Activated T-helper 1 cell treated with anti-CD3 and anti-CD28 coated beads, Interleukin-12 subunit alpha, Interleukin-12 subunit beta, Interleukin-2, Interleukin-4 antibody, amounts not matched to agents 30 ng/mL and 10 ng/mL and 1 ng/mL, durations not matched to agents 14 hours and 24 hours and 36 hours (primary cell): ENCODE measurements at regions not wholly inside any gene's neighbourhood (a gene's known extent, or its start where the extent isn't known, plus 50 kb on each side); places are given as distances from the start of the nearest gene placed in this dataset.
"Not testable (repeated sequence)": the region's sequence is repeated elsewhere in the genome, so short reads cannot be mapped to it uniquely, and the experiment has no call there.

Experiments used
- DNase-seq: peaks from one replicate; pipeline ENCODE4 v3.0.0; 2021; ENCODE audit warnings: low spot score
- H3K27ac Mint-ChIP-seq: one replicate; pipeline ENCODE4 v1.8.0; 2021; ENCODE audit warnings: mild to moderate bottlenecking, mixed read lengths
- H3K27me3 Mint-ChIP-seq: one replicate; pipeline ENCODE4 v1.8.0; 2022; ENCODE audit warnings: mild to moderate bottlenecking, moderate library complexity, mixed read lengths; ENCODE audit not compliant: insufficient read depth
- H3K36me3 Mint-ChIP-seq: one replicate; pipeline ENCODE4 v1.8.0; 2021; ENCODE audit warnings: low read depth, mixed read lengths
- H3K4me1 Mint-ChIP-seq: one replicate; pipeline ENCODE4 v1.8.0; 2021; ENCODE audit warnings: low read depth, mixed read lengths
- H3K4me3 Mint-ChIP-seq: one replicate; pipeline ENCODE4 v1.8.0; 2021; ENCODE audit warnings: mild to moderate bottlenecking, moderate library complexity, mixed read lengths
- H3K9me3 Mint-ChIP-seq: one replicate; pipeline ENCODE4 v1.8.0; 2021; ENCODE audit warnings: mixed read lengths
- intact Hi-C: fragments of 100-400 bp; cut with micrococcal nuclease; formaldehyde crosslinking; loops from one replicate; pipeline ENCODE4 v1.15.1; 2024

- Mint-ChIP-seq H3K9me3 (peaks cover 57% of the 10 kb centered on the region), H3K36me3 (peaks cover 18% of the 10 kb centered on the region)
- DNase-seq, H3K27me3 Mint-ChIP-seq, H3K4me3 Mint-ChIP-seq, H3K4me1 Mint-ChIP-seq, intact Hi-C loops, H3K27ac Mint-ChIP-seq: not testable (repeated sequence)
Observed at GRCh38 chr4:49117951-49118350, 131.9 kb downstream of the CWH43 start.

- H3K27me3 Mint-ChIP-seq, intact Hi-C loops, H3K4me3 Mint-ChIP-seq, DNase-seq, H3K4me1 Mint-ChIP-seq, H3K27ac Mint-ChIP-seq: not testable (repeated sequence)
- Mint-ChIP-seq H3K9me3 (peaks cover 51% of the 10 kb centered on the region), H3K36me3 (peaks cover 18% of the 10 kb centered on the region)
Observed at GRCh38 chr4:49118379-49119212, 132.5 kb downstream of the CWH43 start.

GRCh38 chr4:49119345-49119744 is 133.3 kb downstream of the CWH43 start:
- H3K27me3 Mint-ChIP-seq, H3K27ac Mint-ChIP-seq, H3K4me3 Mint-ChIP-seq, H3K4me1 Mint-ChIP-seq, intact Hi-C loops, DNase-seq: not testable (repeated sequence)
- peaks cover 48% of the 10 kb centered on the region for H3K9me3 Mint-ChIP-seq
- peaks cover 17% of the 10 kb centered on the region for H3K36me3 Mint-ChIP-seq

GRCh38 chr4:49120042-49120779 is 134.1 kb downstream of the CWH43 start:
- Mint-ChIP-seq H3K36me3 (peaks cover 16% of the 10 kb centered on the region), H3K9me3 (peaks cover 42% of the 10 kb centered on the region)
- H3K27ac Mint-ChIP-seq, H3K4me3 Mint-ChIP-seq, H3K4me1 Mint-ChIP-seq, H3K27me3 Mint-ChIP-seq, intact Hi-C loops, DNase-seq: not testable (repeated sequence)

- DNase-seq, H3K27ac Mint-ChIP-seq, intact Hi-C loops, H3K27me3 Mint-ChIP-seq, H3K4me1 Mint-ChIP-seq, H3K4me3 Mint-ChIP-seq: not testable (repeated sequence)
- peaks cover 16% of the 10 kb centered on the region for H3K36me3 Mint-ChIP-seq
- peaks cover 42% of the 10 kb centered on the region for H3K9me3 Mint-ChIP-seq
Observed at GRCh38 chr4:49120804-49121203, 134.7 kb downstream of the CWH43 start.

- H3K36me3 Mint-ChIP-seq, DNase-seq, H3K4me1 Mint-ChIP-seq, H3K27me3 Mint-ChIP-seq, H3K4me3 Mint-ChIP-seq, H3K9me3 Mint-ChIP-seq, H3K27ac Mint-ChIP-seq, intact Hi-C loops: not testable (repeated sequence)
Observed at GRCh38 chr4:49126443-49126842, 140.4 kb downstream of the CWH43 start.

GRCh38 chr4:49126858-49127257 is 140.8 kb downstream of the CWH43 start:
- H3K4me1 Mint-ChIP-seq, H3K36me3 Mint-ChIP-seq, H3K27me3 Mint-ChIP-seq, H3K27ac Mint-ChIP-seq, H3K9me3 Mint-ChIP-seq, DNase-seq, H3K4me3 Mint-ChIP-seq, intact Hi-C loops: not testable (repeated sequence)

GRCh38 chr4:49129385-49129784 is 143.3 kb downstream of the CWH43 start:
- intact Hi-C loops, H3K27ac Mint-ChIP-seq, H3K4me3 Mint-ChIP-seq, H3K9me3 Mint-ChIP-seq, H3K4me1 Mint-ChIP-seq, DNase-seq, H3K36me3 Mint-ChIP-seq, H3K27me3 Mint-ChIP-seq: not testable (repeated sequence)

- H3K27ac Mint-ChIP-seq, H3K4me3 Mint-ChIP-seq, H3K27me3 Mint-ChIP-seq, H3K36me3 Mint-ChIP-seq, H3K9me3 Mint-ChIP-seq, DNase-seq, H3K4me1 Mint-ChIP-seq, intact Hi-C loops: not testable (repeated sequence)
Observed at GRCh38 chr4:49129870-49130269, 143.8 kb downstream of the CWH43 start.

GRCh38 chr4:49130724-49131123 is 144.6 kb downstream of the CWH43 start:
- H3K27me3 Mint-ChIP-seq, intact Hi-C loops, DNase-seq, H3K4me1 Mint-ChIP-seq, H3K27ac Mint-ChIP-seq, H3K4me3 Mint-ChIP-seq, H3K9me3 Mint-ChIP-seq, H3K36me3 Mint-ChIP-seq: not testable (repeated sequence)

- DNase-seq, H3K4me3 Mint-ChIP-seq, intact Hi-C loops, H3K27me3 Mint-ChIP-seq, H3K4me1 Mint-ChIP-seq, H3K27ac Mint-ChIP-seq: not testable (repeated sequence)
- Mint-ChIP-seq H3K9me3 (peaks cover 24% of the 10 kb centered on the region), H3K36me3 (peaks cover 12% of the 10 kb centered on the region)
Observed at GRCh38 chr4:49137043-49137442, 151.0 kb downstream of the CWH43 start.

- H3K27me3 Mint-ChIP-seq, H3K4me1 Mint-ChIP-seq, H3K27ac Mint-ChIP-seq, H3K4me3 Mint-ChIP-seq, DNase-seq, intact Hi-C loops: not testable (repeated sequence)
- peaks cover 29% of the 10 kb centered on the region for H3K9me3 Mint-ChIP-seq
- H3K36me3 Mint-ChIP-seq: peaks cover 12% of the 10 kb centered on the region
Observed at GRCh38 chr4:49137961-49138360, 151.9 kb downstream of the CWH43 start.

- H3K4me3 Mint-ChIP-seq, intact Hi-C loops, H3K27ac Mint-ChIP-seq, DNase-seq, H3K27me3 Mint-ChIP-seq, H3K4me1 Mint-ChIP-seq: not testable (repeated sequence)
- Mint-ChIP-seq H3K9me3 (peaks cover 36% of the 10 kb centered on the region), H3K36me3 (peaks cover 12% of the 10 kb centered on the region)
Observed at GRCh38 chr4:49138818-49139217, 152.7 kb downstream of the CWH43 start.
